Testis (tissue), 2 donors: ENCODE measurements at regions not wholly inside any gene's neighbourhood (a gene's known extent, or its start where the extent isn't known, plus 50 kb on each side); places are given as distances from the start of the nearest gene placed in this dataset.
"Not testable (repeated sequence)": the region's sequence is repeated elsewhere in the genome, so short reads cannot be mapped to it uniquely, and the experiment has no call there.

Experiments
- POLR2A ChIP-seq: fragments of 450-650 bp; IDR thresholded peaks from one replicate; pipeline ENCODE4 v1.6.1; 2017; ENCODE audit warnings: antibody characterized with exemption, mild to moderate bottlenecking, moderate library complexity
- TF ChIP-seq, protein P1 (sequence below), 3 experiments: fragments of 450-650 bp in 2 of 3; fragments of 200-600 bp in 1 of 3; sonication (generic) in 1 of 3; IDR thresholded peaks; one replicate each; pipeline ENCODE4 v1.5.1; 2016 to 2019; ENCODE audit warnings: antibody characterized with exemption in 3 of 3, mild to moderate bottlenecking in 2 of 3, moderate library complexity in 1 of 3

GRCh38 chr14:35218176-35218575 lies 74.0 kb upstream of the PSMA6 start:
- TF ChIP-seq POLR2A: not testable (repeated sequence)
- TF ChIP-seq, protein P1, sequence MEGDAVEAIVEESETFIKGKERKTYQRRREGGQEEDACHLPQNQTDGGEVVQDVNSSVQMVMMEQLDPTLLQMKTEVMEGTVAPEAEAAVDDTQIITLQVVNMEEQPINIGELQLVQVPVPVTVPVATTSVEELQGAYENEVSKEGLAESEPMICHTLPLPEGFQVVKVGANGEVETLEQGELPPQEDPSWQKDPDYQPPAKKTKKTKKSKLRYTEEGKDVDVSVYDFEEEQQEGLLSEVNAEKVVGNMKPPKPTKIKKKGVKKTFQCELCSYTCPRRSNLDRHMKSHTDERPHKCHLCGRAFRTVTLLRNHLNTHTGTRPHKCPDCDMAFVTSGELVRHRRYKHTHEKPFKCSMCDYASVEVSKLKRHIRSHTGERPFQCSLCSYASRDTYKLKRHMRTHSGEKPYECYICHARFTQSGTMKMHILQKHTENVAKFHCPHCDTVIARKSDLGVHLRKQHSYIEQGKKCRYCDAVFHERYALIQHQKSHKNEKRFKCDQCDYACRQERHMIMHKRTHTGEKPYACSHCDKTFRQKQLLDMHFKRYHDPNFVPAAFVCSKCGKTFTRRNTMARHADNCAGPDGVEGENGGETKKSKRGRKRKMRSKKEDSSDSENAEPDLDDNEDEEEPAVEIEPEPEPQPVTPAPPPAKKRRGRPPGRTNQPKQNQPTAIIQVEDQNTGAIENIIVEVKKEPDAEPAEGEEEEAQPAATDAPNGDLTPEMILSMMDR (IDR thresholded peaks at IDR 0.05): not testable (repeated sequence)
